ENCODE measurements at regions not wholly inside any gene's neighbourhood (a gene's known extent, or its start where the extent isn't known, plus 50 kb on each side); places are given as distances from the start of the nearest gene placed in this dataset.

GRCh38 chr1:8267307-8267706, 50.6 kb upstream of the SLC45A1 start:
- DNase-seq (ENCODE audit: low read depth in 2 of 2), result no peak

GRCh38 chr1:8266436-8267165, 51.3 kb upstream of the SLC45A1 start:
- no peak for DNase-seq (ENCODE audit: low read depth in 2 of 2)

GRCh38 chr1:8263791-8264190, 54.1 kb upstream of the SLC45A1 start:
- DNase-seq (ENCODE audit: low read depth in 2 of 2), result no peak

- DNase-seq (ENCODE audit: low read depth in 2 of 2), result no peak
These were observed 56.5 kb upstream of the SLC45A1 start for GRCh38 chr1:8261398-8261762.

GRCh38 chr1:8259498-8260290, 58.2 kb upstream of the SLC45A1 start:
- DNase-seq (ENCODE audit: low read depth in 2 of 2), result peak; percentile 94

GRCh38 chr1:8257621-8258020, 60.3 kb upstream of the SLC45A1 start:
- no peak for DNase-seq (ENCODE audit: low read depth in 2 of 2)

GRCh38 chr1:8256321-8256720, 61.6 kb upstream of the SLC45A1 start:
- DNase-seq (ENCODE audit: low read depth in 2 of 2), result no peak

- DNase-seq (ENCODE audit: low read depth in 2 of 2), result no peak
These were observed 62.2 kb upstream of the SLC45A1 start for GRCh38 chr1:8255712-8256111.

- no peak for DNase-seq (ENCODE audit: low read depth in 2 of 2)
These were observed 65.5 kb upstream of the SLC45A1 start for GRCh38 chr1:8252266-8252951.

- DNase-seq (ENCODE audit: low read depth in 2 of 2), result no peak
These were observed 66.3 kb upstream of the SLC45A1 start for GRCh38 chr1:8251635-8252034.

GRCh38 chr1:8249838-8250237, 68.1 kb upstream of the SLC45A1 start:
- no peak for DNase-seq (ENCODE audit: low read depth in 2 of 2)

- DNase-seq (ENCODE audit: low read depth in 2 of 2), result no peak
These were observed 70.0 kb upstream of the SLC45A1 start for GRCh38 chr1:8247811-8248436.

GRCh38 chr1:8244304-8244703, 73.6 kb upstream of the SLC45A1 start:
- no peak for DNase-seq (ENCODE audit: low read depth in 2 of 2)

GRCh38 chr1:8242498-8242897, 75.4 kb upstream of the SLC45A1 start:
- no peak for DNase-seq (ENCODE audit: low read depth in 2 of 2)

- peak; percentile 57 to 78 for DNase-seq (ENCODE audit: low read depth in 2 of 2)
These were observed 76.4 kb upstream of the SLC45A1 start for GRCh38 chr1:8241417-8242014.

- peak in 1 of 2 donors; percentile 13 for DNase-seq (ENCODE audit: low read depth in 2 of 2)
These were observed 78.4 kb upstream of the SLC45A1 start for GRCh38 chr1:8239306-8240023.

GRCh38 chr1:8239039-8239305, 78.9 kb upstream of the SLC45A1 start:
- DNase-seq (ENCODE audit: low read depth in 2 of 2), result peak in 1 of 2 donors; percentile 54

GRCh38 chr1:8238141-8239038, 79.5 kb upstream of the SLC45A1 start:
- peak; percentile 88 to 89 for DNase-seq (ENCODE audit: low read depth in 2 of 2)

GRCh38 chr1:8232036-8232757, 85.7 kb upstream of the SLC45A1 start:
- DNase-seq (ENCODE audit: low read depth in 2 of 2), result no peak

GRCh38 chr1:8230292-8230621, 87.7 kb upstream of the SLC45A1 start:
- no peak for DNase-seq (ENCODE audit: low read depth in 2 of 2)

Measured in dermis microvascular lymphatic vessel endothelial cell (primary cell).